ENCODE measurements at regions not wholly inside any gene's neighbourhood (a gene's known extent, or its start where the extent isn't known, plus 50 kb on each side); places are given as distances from the start of the nearest gene placed in this dataset.

DNA sequence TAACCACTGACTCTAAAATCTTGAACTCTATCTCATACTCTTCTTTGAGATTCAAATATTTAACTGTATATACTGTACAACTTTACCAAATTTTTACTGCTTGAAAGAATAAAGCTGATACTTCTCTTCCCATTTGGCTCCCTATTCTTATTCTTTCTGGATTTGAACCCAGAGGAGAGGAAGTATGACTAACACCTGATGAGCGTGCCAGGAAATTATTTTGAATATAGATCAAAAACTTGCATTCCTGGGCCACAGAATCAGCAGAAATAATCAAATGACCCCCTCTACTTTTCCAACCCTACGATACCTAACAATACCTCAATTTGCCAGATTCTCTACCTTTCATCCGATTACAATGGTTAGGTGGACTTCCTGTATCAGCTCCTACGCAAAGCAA lies 285.8 kb downstream of the ISL1 start:
- Histone ChIP-seq H3K36me3 (ENCODE audit: control insufficient read depth in 4 of 4, insufficient read depth in 4 of 4, low read length in 3 of 4) (no peaks in the 10 kb centered on the region), H3K27me3 (replicated peaks in 2 of 5; ENCODE audit: control insufficient read depth in 4 of 5, insufficient read depth in 5 of 5, low read length in 4 of 5) (no peaks in the 10 kb centered on the region), H3K4me3 (ENCODE audit: control insufficient read depth in 1 of 7, extremely low read depth in 1 of 7, insufficient read depth in 4 of 7, low read depth in 2 of 7, low read length in 6 of 7) (no peak overlapping the region), H3K9me3 (ENCODE audit: control extremely low read depth in 1 of 5, control insufficient read depth in 4 of 5, insufficient read depth in 2 of 5, low read depth in 1 of 5, low read length in 4 of 5) (no peaks in the 10 kb centered on the region), H3K4me1 (ENCODE audit: control extremely low read depth in 1 of 4, control insufficient read depth in 4 of 4, insufficient read depth in 4 of 4, low read length in 3 of 4) (no peaks in the 10 kb centered on the region), H3K27ac (ENCODE audit: insufficient read depth in 1 of 2, low read depth in 1 of 2, low read length in 2 of 2, poor library complexity in 1 of 2, severe bottlenecking in 2 of 2) (no peak overlapping the region)
- ChIA-PET CTCF (no interaction called here), POLR2A (no interaction called here)
- no peak for DNase-seq
- WGBS (ENCODE audit: insufficient coverage) = 87% methylated on average over 3 of the region's 4 CpGs

DNA sequence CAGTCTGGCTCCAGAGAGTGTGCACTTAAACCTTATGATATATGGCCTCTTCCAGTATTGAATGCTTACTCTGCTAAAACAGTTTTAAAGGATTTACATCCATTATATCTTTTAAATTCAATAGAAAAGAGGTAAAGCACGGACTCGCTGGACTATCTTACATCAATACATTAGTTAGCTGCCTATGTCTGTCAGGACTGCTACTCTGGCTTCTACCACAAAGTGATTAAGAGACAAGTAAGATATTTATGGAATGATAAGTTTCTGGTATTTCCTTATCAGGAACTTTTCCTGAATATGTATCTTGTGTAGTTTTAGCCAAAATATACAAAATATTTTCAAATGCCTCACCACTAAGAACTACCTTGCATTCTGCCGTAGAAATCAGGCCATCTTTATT lies 295.1 kb downstream of the ISL1 start:
- POLR2A ChIA-PET = no interaction called here

DNA sequence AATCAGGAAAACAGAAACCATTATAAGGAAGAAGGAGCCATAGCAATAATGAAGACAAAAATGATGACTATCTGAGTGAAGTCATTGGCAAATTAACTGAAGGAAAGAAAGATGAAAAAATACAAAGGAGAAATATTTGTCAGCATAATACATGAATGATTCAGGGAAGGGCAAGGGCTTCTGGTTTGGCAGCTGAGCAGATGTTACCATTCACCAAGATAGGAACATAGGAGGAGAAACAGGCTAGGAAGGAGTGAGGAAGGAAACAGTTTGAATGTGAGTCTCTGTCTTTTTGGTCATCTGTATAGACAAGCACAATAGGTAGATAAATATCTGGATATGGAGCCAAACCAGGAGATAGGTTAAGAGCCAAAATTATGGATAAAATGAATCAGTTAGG lies 296.0 kb downstream of the ISL1 start:
- H3K27ac ChIP-seq (ENCODE audit: insufficient read depth in 1 of 2, low read depth in 1 of 2, low read length in 2 of 2, poor library complexity in 1 of 2, severe bottlenecking in 2 of 2) = no peak overlapping the region
- no peaks in the 10 kb centered on the region for H3K4me1 ChIP-seq (ENCODE audit: control extremely low read depth in 1 of 4, control insufficient read depth in 4 of 4, insufficient read depth in 4 of 4, low read length in 3 of 4)
- no peaks in the 10 kb centered on the region for H3K36me3 ChIP-seq (ENCODE audit: control insufficient read depth in 4 of 4, insufficient read depth in 4 of 4, low read length in 3 of 4)
- H3K4me3 ChIP-seq (ENCODE audit: control insufficient read depth in 1 of 7, extremely low read depth in 1 of 7, insufficient read depth in 4 of 7, low read depth in 2 of 7, low read length in 6 of 7) = no peak overlapping the region
- no peaks in the 10 kb centered on the region for H3K27me3 ChIP-seq (replicated peaks in 2 of 5; ENCODE audit: control insufficient read depth in 4 of 5, insufficient read depth in 5 of 5, low read length in 4 of 5)
- no peak for DNase-seq
- CTCF ChIA-PET = no interaction called here
- POLR2A ChIA-PET = no interaction called here
- H3K9me3 ChIP-seq (ENCODE audit: control extremely low read depth in 1 of 5, control insufficient read depth in 4 of 5, insufficient read depth in 2 of 5, low read depth in 1 of 5, low read length in 4 of 5) = no peaks in the 10 kb centered on the region

More for the DNA sequence above, 295.1 kb downstream of the ISL1 start:
- no CpG with 5 or more reads among the region's 3 CpGs for WGBS (ENCODE audit: insufficient coverage)
- Histone ChIP-seq H3K27me3 (replicated peaks in 2 of 5; ENCODE audit: control insufficient read depth in 4 of 5, insufficient read depth in 5 of 5, low read length in 4 of 5) (no peaks in the 10 kb centered on the region), H3K36me3 (ENCODE audit: control insufficient read depth in 4 of 4, insufficient read depth in 4 of 4, low read length in 3 of 4) (no peaks in the 10 kb centered on the region), H3K27ac (ENCODE audit: insufficient read depth in 1 of 2, low read depth in 1 of 2, low read length in 2 of 2, poor library complexity in 1 of 2, severe bottlenecking in 2 of 2) (no peak overlapping the region), H3K4me3 (ENCODE audit: control insufficient read depth in 1 of 7, extremely low read depth in 1 of 7, insufficient read depth in 4 of 7, low read depth in 2 of 7, low read length in 6 of 7) (no peak overlapping the region), H3K4me1 (ENCODE audit: control extremely low read depth in 1 of 4, control insufficient read depth in 4 of 4, insufficient read depth in 4 of 4, low read length in 3 of 4) (no peaks in the 10 kb centered on the region), H3K9me3 (ENCODE audit: control extremely low read depth in 1 of 5, control insufficient read depth in 4 of 5, insufficient read depth in 2 of 5, low read depth in 1 of 5, low read length in 4 of 5) (no peaks in the 10 kb centered on the region)
- CTCF ChIA-PET = no interaction called here
- DNase-seq = no peak

DNA sequence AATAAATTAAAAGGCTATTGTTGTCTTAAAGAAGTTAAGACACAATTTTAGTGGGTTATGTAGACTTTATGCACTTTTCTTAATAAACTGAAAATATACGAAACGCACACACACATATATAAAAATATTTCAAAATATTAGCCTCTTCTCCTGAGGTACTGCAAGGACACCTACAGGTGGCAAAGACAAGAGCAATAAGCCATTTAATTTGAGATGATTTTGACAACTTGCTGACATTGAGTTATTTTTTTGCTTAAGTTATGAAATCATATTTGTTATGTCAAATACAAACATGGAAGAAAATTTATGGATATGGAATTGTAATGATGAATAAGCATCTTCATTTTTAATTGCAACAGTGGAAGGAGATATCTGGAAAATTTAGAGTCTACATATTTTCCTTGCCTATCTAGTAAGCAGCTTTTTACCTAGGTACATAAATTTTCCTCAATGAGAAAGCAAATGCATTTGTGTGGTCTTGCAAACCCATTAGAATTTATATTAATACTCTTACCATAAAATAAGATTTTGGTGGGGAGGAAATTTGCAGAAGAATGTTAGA lies 301.6 kb downstream of the ISL1 start:
- no peak overlapping the region for H3K27ac ChIP-seq (ENCODE audit: insufficient read depth in 1 of 2, low read depth in 1 of 2, low read length in 2 of 2, poor library complexity in 1 of 2, severe bottlenecking in 2 of 2)
- no CpG with 5 or more reads among the region's 2 CpGs for WGBS (ENCODE audit: insufficient coverage)
- H3K9me3 ChIP-seq (ENCODE audit: control extremely low read depth in 1 of 5, control insufficient read depth in 4 of 5, insufficient read depth in 2 of 5, low read depth in 1 of 5, low read length in 4 of 5) = no peaks in the 10 kb centered on the region
- H3K27me3 ChIP-seq (replicated peaks in 2 of 5; ENCODE audit: control insufficient read depth in 4 of 5, insufficient read depth in 5 of 5, low read length in 4 of 5) = no peaks in the 10 kb centered on the region
- H3K4me3 ChIP-seq (ENCODE audit: control insufficient read depth in 1 of 7, extremely low read depth in 1 of 7, insufficient read depth in 4 of 7, low read depth in 2 of 7, low read length in 6 of 7) = no peak overlapping the region
- H3K4me1 ChIP-seq (ENCODE audit: control extremely low read depth in 1 of 4, control insufficient read depth in 4 of 4, insufficient read depth in 4 of 4, low read length in 3 of 4) = no peaks in the 10 kb centered on the region
- no peaks in the 10 kb centered on the region for H3K36me3 ChIP-seq (ENCODE audit: control insufficient read depth in 4 of 4, insufficient read depth in 4 of 4, low read length in 3 of 4)
- ChIA-PET POLR2A (no interaction called here), CTCF (no interaction called here)
- no peak for DNase-seq

DNA sequence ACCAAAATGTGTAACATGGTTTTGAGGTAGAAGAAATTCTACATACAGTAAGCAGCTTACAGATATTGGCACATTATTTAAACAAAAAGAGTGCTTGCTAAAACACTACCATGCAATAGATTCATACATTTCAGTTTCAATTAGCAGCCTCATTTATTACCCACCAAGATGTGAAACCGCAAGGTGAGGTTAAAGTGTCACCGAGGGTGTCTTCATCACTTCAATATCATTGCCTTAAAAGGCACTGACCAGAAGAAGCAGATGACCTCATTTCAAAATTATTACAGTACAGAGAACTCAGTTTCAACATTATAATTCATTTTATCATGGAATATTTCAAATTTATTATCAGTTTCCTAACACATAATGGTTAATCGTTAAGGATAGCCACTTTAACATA lies 302.2 kb downstream of the ISL1 start:
- no peaks in the 10 kb centered on the region for H3K36me3 ChIP-seq (ENCODE audit: control insufficient read depth in 4 of 4, insufficient read depth in 4 of 4, low read length in 3 of 4)
- H3K4me1 ChIP-seq (ENCODE audit: control extremely low read depth in 1 of 4, control insufficient read depth in 4 of 4, insufficient read depth in 4 of 4, low read length in 3 of 4) = no peaks in the 10 kb centered on the region
- WGBS (ENCODE audit: insufficient coverage) = 100% methylated on average over 1 of the region's 3 CpGs
- H3K4me3 ChIP-seq (ENCODE audit: control insufficient read depth in 1 of 7, extremely low read depth in 1 of 7, insufficient read depth in 4 of 7, low read depth in 2 of 7, low read length in 6 of 7) = no peak overlapping the region
- H3K9me3 ChIP-seq (ENCODE audit: control extremely low read depth in 1 of 5, control insufficient read depth in 4 of 5, insufficient read depth in 2 of 5, low read depth in 1 of 5, low read length in 4 of 5) = no peaks in the 10 kb centered on the region
- DNase-seq = no peak
- H3K27ac ChIP-seq (ENCODE audit: insufficient read depth in 1 of 2, low read depth in 1 of 2, low read length in 2 of 2, poor library complexity in 1 of 2, severe bottlenecking in 2 of 2) = no peak overlapping the region
- POLR2A ChIA-PET = no interaction called here
- H3K27me3 ChIP-seq (replicated peaks in 2 of 5; ENCODE audit: control insufficient read depth in 4 of 5, insufficient read depth in 5 of 5, low read length in 4 of 5) = no peaks in the 10 kb centered on the region
- CTCF ChIA-PET = no interaction called here

DNA sequence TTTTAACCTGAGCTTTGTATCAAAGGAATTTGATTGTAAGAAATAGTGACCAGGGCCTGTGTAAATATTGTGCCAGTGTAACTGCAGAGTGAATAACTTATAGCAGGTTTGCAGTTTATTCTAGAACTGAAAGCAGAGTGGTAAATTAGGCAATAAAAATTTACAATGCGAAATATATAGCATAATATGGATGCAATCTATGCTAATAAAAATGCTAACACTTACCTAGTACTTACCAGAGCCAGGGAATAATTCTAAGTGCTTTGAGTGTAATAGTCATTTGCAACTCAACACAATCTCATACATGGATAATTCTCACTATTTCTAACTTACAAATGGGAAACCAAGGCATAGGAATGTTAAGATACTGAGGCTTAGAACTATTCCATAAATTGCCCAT lies 303.4 kb downstream of the ISL1 start:
- H3K36me3 ChIP-seq (ENCODE audit: control insufficient read depth in 4 of 4, insufficient read depth in 4 of 4, low read length in 3 of 4) = no peaks in the 10 kb centered on the region
- DNase-seq = no peak
- no peaks in the 10 kb centered on the region for H3K4me1 ChIP-seq (ENCODE audit: control extremely low read depth in 1 of 4, control insufficient read depth in 4 of 4, insufficient read depth in 4 of 4, low read length in 3 of 4)
- H3K27me3 ChIP-seq (replicated peaks in 2 of 5; ENCODE audit: control insufficient read depth in 4 of 5, insufficient read depth in 5 of 5, low read length in 4 of 5) = no peaks in the 10 kb centered on the region
- H3K9me3 ChIP-seq (ENCODE audit: control extremely low read depth in 1 of 5, control insufficient read depth in 4 of 5, insufficient read depth in 2 of 5, low read depth in 1 of 5, low read length in 4 of 5) = no peaks in the 10 kb centered on the region
- H3K27ac ChIP-seq (ENCODE audit: insufficient read depth in 1 of 2, low read depth in 1 of 2, low read length in 2 of 2, poor library complexity in 1 of 2, severe bottlenecking in 2 of 2) = no peak overlapping the region
- no peak overlapping the region for H3K4me3 ChIP-seq (ENCODE audit: control insufficient read depth in 1 of 7, extremely low read depth in 1 of 7, insufficient read depth in 4 of 7, low read depth in 2 of 7, low read length in 6 of 7)
- ChIA-PET POLR2A (no interaction called here), CTCF (no interaction called here)
- WGBS (ENCODE audit: insufficient coverage) = no CpG with 5 or more reads among the region's 1 CpG

DNA sequence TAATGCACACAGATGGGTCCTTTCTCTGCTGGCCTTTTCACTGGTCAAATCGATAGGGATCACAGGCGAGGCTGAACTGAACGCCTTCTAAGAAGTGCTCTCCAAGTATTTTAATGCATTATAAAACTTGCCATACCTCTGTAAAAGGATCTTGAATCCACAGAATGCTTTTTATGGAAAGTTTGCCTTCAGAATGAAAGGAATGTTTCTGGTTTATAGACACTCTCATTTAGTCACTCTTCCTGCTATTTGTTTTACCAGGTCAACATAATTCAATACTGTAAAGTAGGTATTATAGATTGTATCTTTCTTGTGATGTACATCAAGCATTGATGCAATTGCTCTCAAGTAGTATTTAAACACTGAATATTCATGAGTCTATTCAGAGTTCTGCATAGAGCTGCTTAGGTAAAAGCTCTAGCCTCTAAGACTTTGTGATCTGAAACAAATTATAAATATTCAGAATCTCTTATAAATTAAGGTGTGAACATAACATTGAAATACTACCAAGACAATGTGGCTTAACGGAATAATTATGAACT lies 308.4 kb downstream of the ISL1 start:
- Histone ChIP-seq H3K4me1 (ENCODE audit: control extremely low read depth in 1 of 4, control insufficient read depth in 4 of 4, insufficient read depth in 4 of 4, low read length in 3 of 4) (no peaks in the 10 kb centered on the region), H3K27me3 (replicated peaks in 2 of 5; ENCODE audit: control insufficient read depth in 4 of 5, insufficient read depth in 5 of 5, low read length in 4 of 5) (no peaks in the 10 kb centered on the region), H3K36me3 (ENCODE audit: control insufficient read depth in 4 of 4, insufficient read depth in 4 of 4, low read length in 3 of 4) (no peaks in the 10 kb centered on the region), H3K27ac (ENCODE audit: insufficient read depth in 1 of 2, low read depth in 1 of 2, low read length in 2 of 2, poor library complexity in 1 of 2, severe bottlenecking in 2 of 2) (no peak overlapping the region), H3K9me3 (ENCODE audit: control extremely low read depth in 1 of 5, control insufficient read depth in 4 of 5, insufficient read depth in 2 of 5, low read depth in 1 of 5, low read length in 4 of 5) (no peaks in the 10 kb centered on the region), H3K4me3 (ENCODE audit: control insufficient read depth in 1 of 7, extremely low read depth in 1 of 7, insufficient read depth in 4 of 7, low read depth in 2 of 7, low read length in 6 of 7) (no peak overlapping the region)
- WGBS (ENCODE audit: insufficient coverage) = no CpG with 5 or more reads among the region's 4 CpGs
- no peak for DNase-seq
- ChIA-PET POLR2A (no interaction called here), CTCF (no interaction called here)
